ENCODE measurements at regions not wholly inside any gene's neighbourhood (a gene's known extent, or its start where the extent isn't known, plus 50 kb on each side); places are given as distances from the start of the nearest gene placed in this dataset.

DNA sequence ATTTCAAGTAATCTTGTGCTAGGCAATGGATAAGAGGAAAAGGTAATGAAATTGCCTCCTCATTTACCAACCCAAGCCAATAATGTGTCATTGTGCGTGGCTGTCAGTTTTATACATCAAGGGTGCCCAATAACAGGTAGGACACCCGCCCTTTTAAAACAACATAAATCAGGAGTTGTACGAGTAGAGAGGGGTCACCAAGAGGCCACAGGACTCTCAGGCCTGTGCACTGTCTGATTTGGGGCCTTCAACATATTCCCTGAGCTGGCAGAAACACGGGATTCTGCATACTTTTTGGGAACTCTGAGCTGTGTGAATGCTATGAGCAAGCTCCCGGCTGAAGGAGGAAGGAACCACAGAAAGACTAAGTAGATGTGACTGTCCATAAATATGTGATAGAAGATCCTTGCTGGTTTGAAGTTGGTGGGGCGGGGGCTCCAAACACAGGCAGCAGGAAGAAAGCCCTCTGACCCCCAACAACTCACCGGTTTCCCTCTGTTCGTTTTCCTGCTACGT is 82.7 kb upstream of the MAML3 start:
- H3K27ac Mint-ChIP-seq: peak overlapping the region; percentile 89
- H3K27me3 Mint-ChIP-seq: no peaks in the 10 kb centered on the region
- H3K9me3 Mint-ChIP-seq (ENCODE audit: low read depth): no peaks in the 10 kb centered on the region
- TF ChIP-seq, protein P1, sequence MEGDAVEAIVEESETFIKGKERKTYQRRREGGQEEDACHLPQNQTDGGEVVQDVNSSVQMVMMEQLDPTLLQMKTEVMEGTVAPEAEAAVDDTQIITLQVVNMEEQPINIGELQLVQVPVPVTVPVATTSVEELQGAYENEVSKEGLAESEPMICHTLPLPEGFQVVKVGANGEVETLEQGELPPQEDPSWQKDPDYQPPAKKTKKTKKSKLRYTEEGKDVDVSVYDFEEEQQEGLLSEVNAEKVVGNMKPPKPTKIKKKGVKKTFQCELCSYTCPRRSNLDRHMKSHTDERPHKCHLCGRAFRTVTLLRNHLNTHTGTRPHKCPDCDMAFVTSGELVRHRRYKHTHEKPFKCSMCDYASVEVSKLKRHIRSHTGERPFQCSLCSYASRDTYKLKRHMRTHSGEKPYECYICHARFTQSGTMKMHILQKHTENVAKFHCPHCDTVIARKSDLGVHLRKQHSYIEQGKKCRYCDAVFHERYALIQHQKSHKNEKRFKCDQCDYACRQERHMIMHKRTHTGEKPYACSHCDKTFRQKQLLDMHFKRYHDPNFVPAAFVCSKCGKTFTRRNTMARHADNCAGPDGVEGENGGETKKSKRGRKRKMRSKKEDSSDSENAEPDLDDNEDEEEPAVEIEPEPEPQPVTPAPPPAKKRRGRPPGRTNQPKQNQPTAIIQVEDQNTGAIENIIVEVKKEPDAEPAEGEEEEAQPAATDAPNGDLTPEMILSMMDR (IDR thresholded peaks at IDR 0.05; ENCODE audit: unreplicated experiment): no peak
- DNase-seq (ENCODE audit: low spot score, unreplicated experiment): no peak
- H3K36me3 Mint-ChIP-seq (ENCODE audit: insufficient read depth): no peaks in the 10 kb centered on the region
- peaks cover 29% of the 10 kb centered on the region for H3K4me1 Mint-ChIP-seq (ENCODE audit: low read depth)
- H3K4me3 Mint-ChIP-seq (ENCODE audit: low read depth): peak overlapping the region; percentile 29

DNA sequence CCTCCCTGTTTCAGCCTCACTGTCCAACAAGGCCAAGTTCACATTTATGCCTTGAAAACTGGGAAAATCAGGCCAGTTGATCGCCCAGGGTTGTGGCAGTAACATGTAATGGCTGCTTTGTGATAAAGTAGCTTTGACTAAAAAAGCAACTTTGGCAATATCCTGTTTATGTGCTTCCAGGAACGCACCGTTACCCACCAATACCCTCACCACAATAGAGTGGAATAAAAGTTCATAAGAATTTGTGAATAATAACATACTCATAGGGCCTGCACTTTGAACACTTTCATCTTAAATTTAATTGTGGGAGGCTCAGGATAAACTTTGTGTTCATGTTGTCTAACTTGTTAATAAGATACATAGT is 80.7 kb upstream of the MAML3 start:
- no peak for DNase-seq (ENCODE audit: low spot score, unreplicated experiment)
- no peaks in the 10 kb centered on the region for H3K9me3 Mint-ChIP-seq (ENCODE audit: low read depth)
- H3K4me1 Mint-ChIP-seq (ENCODE audit: low read depth): peaks cover 26% of the 10 kb centered on the region
- H3K27me3 Mint-ChIP-seq: no peaks in the 10 kb centered on the region
- TF ChIP-seq, protein P1 (IDR thresholded peaks at IDR 0.05; ENCODE audit: unreplicated experiment): no peak
- no peak overlapping the region for H3K27ac Mint-ChIP-seq
- H3K36me3 Mint-ChIP-seq (ENCODE audit: insufficient read depth): no peaks in the 10 kb centered on the region
- H3K4me3 Mint-ChIP-seq (ENCODE audit: low read depth): no peak overlapping the region

DNA sequence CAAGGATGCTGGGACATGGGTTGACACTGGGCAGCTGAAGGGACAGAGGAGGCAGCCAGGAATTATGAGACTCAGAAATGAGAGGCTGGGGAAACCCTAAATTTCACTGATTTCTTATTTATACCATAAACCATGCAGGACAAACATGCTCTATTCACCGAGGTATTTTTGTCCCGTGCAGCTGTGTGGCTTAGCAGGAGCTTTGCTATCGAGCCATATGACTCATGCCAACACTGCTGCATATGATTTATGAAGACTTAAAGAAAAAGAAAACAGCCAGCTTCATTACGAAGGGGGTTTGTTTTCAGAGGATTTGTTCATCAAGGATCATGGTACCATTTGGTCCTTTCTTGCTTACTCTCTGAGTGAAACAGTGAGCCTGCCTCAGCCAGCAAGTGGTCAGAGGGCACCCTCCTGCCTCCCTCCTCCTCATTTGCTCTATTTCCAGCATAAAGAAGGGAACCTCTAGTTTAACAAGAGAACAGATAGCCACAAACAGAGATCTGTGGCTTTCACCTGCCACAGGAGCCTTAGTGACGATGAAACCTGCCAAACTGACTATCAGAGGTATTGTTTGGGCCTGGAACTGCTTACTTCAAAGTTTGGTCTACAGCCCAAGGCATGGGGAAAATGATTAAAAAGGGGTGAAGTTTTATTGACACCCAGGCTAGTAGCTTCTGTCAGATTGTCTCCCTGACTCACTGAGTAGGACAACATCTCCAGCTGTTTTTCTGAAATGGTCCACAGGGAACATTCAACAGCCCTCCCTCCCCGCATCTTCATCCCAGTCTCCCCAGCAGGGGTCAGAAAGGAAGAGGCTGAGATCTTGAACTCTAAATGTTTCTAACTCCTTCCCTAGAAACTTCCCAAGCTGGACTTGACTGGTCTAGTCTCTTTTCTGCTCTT is 80.1 kb upstream of the MAML3 start:
- no peak overlapping the region for H3K27ac Mint-ChIP-seq
- no peak overlapping the region for H3K4me3 Mint-ChIP-seq (ENCODE audit: low read depth)
- H3K4me1 Mint-ChIP-seq (ENCODE audit: low read depth): peaks cover 26% of the 10 kb centered on the region
- no peaks in the 10 kb centered on the region for H3K9me3 Mint-ChIP-seq (ENCODE audit: low read depth)
- DNase-seq (ENCODE audit: low spot score, unreplicated experiment): no peak
- TF ChIP-seq, protein P1 (IDR thresholded peaks at IDR 0.05; ENCODE audit: unreplicated experiment): no peak
- H3K27me3 Mint-ChIP-seq: no peaks in the 10 kb centered on the region
- H3K36me3 Mint-ChIP-seq (ENCODE audit: insufficient read depth): no peaks in the 10 kb centered on the region

DNA sequence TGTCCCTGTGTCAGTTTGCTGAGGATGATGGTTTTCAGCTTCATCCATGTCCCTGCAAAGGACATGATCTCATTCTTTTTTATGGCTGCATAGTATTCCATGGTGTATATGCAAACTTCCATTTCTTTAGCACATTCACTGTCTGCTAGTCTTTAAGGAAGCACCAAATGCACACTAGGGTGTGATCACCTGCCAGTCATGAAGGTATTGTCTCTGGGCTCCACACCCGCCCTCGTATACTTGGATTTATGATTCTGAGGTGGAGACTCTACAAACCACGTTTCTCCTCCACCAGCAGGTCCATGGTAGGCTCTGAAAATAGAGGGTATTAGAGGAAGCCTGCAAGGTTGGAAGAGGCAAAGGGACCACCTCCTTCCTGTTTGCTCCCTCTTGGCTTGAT is 75.9 kb upstream of the MAML3 start:
- Mint-ChIP-seq H3K9me3 (ENCODE audit: low read depth) (no peaks in the 10 kb centered on the region), H3K4me1 (ENCODE audit: low read depth) (no peaks in the 10 kb centered on the region), H3K27me3 (no peaks in the 10 kb centered on the region), H3K27ac (no peak overlapping the region), H3K4me3 (ENCODE audit: low read depth) (no peak overlapping the region), H3K36me3 (ENCODE audit: insufficient read depth) (no peaks in the 10 kb centered on the region)
- TF ChIP-seq, protein P1 (IDR thresholded peaks at IDR 0.05; ENCODE audit: unreplicated experiment): no peak
- no peak for DNase-seq (ENCODE audit: low spot score, unreplicated experiment)

DNA sequence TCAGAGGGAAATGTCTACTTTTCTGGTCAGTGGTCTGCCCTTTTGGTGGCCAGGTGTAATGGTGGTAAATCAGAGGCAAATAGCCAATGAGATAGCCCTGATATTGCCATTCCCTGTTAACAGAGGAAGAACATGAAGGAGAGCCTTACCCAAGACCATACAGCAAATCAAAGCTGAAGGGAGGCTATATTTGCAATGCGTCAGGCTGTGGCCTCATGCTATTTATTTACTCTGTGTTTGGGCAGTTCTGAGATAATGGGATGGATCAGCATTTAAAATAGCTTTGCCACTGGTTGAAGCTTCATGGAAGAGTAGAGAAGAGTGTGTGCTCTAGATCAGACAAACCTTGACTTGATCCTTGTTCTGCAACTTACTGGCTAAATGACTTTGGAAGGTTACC is 73.3 kb upstream of the MAML3 start:
- H3K4me3 Mint-ChIP-seq (ENCODE audit: low read depth): no peak overlapping the region
- H3K9me3 Mint-ChIP-seq (ENCODE audit: low read depth): no peaks in the 10 kb centered on the region
- no peaks in the 10 kb centered on the region for H3K36me3 Mint-ChIP-seq (ENCODE audit: insufficient read depth)
- TF ChIP-seq, protein P1 (IDR thresholded peaks at IDR 0.05; ENCODE audit: unreplicated experiment): no peak
- H3K27me3 Mint-ChIP-seq: no peaks in the 10 kb centered on the region
- no peak overlapping the region for H3K27ac Mint-ChIP-seq
- DNase-seq (ENCODE audit: low spot score, unreplicated experiment): no peak
- no peaks in the 10 kb centered on the region for H3K4me1 Mint-ChIP-seq (ENCODE audit: low read depth)

Measured in progenitor cell of endocrine pancreas (in vitro differentiated cells).